ENCODE measurements at regions not wholly inside any gene's neighbourhood (a gene's known extent, or its start where the extent isn't known, plus 50 kb on each side); places are given as distances from the start of the nearest gene placed in this dataset.

DNA sequence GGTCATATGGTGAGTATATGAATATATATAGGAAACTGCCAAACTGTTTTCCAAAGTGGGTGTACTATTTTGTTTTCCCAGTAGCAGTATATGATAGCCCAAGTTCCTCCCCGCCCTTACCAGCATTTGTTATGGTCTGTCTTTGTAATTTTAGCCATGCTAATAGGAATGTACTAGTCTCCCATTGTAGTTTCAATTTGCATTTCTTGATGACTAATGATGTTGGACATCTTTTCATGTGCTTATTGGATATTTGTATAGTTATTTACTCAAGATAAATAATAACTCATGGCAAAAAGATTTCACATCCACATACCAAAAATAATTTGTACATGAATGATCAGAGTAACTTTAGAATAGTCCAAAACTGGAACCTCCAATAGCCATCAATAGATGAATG lies 75.3 kb upstream of the SERP2 start:
- TF ChIP-seq, protein P1, sequence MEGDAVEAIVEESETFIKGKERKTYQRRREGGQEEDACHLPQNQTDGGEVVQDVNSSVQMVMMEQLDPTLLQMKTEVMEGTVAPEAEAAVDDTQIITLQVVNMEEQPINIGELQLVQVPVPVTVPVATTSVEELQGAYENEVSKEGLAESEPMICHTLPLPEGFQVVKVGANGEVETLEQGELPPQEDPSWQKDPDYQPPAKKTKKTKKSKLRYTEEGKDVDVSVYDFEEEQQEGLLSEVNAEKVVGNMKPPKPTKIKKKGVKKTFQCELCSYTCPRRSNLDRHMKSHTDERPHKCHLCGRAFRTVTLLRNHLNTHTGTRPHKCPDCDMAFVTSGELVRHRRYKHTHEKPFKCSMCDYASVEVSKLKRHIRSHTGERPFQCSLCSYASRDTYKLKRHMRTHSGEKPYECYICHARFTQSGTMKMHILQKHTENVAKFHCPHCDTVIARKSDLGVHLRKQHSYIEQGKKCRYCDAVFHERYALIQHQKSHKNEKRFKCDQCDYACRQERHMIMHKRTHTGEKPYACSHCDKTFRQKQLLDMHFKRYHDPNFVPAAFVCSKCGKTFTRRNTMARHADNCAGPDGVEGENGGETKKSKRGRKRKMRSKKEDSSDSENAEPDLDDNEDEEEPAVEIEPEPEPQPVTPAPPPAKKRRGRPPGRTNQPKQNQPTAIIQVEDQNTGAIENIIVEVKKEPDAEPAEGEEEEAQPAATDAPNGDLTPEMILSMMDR (IDR thresholded peaks at IDR 0.05) = no peak
- TF ChIP-seq ZFX (IDR thresholded peaks at IDR 0.05; ENCODE audit: borderline replicate concordance) = no peak

Data from 22Rv1 (cell line).